Uterus (tissue), 2 donors: ENCODE measurements at regions not wholly inside any gene's neighbourhood (a gene's known extent, or its start where the extent isn't known, plus 50 kb on each side); places are given as distances from the start of the nearest gene placed in this dataset.

Source experiments
- POLR2A ChIP-seq, 2 donors: fragments of 450-650 bp; IDR thresholded peaks; one replicate each; pipeline ENCODE4 v1.6.1; 2016; ENCODE audit warnings: antibody characterized with exemption in 2 of 2, mild to moderate bottlenecking in 1 of 2, moderate library complexity in 1 of 2
- TF ChIP-seq, protein P1 (sequence below), 4 experiments: fragments of 200-600 bp in 2 of 4; fragments of 450-650 bp in 2 of 4; sonication (generic) in 2 of 4; IDR thresholded peaks; one replicate each; pipeline ENCODE4 v1.5.1; 2016 to 2019; ENCODE audit warnings: antibody characterized with exemption in 4 of 4, mild to moderate bottlenecking in 2 of 4, moderate library complexity in 1 of 4

DNA sequence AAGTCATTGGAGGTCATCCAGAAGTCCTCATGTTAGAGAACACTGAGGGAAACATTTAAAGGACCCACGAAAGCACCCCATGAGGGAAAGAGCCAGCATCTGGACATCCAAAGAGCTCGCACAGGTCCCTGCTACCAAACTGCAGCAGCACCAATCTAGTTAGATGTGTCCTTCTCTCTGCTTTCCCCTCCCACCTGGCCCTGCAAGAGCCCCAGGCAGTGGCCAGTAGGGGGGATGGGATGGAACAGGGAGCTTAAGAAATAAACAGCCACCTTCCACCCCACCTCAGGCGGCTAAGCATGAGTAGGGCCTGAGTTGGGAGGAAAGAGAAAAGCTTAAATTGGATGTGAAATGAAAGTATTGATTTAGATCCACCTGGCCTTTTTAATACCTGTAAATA lies 175.9 kb upstream of the KCND3 start:
- TF ChIP-seq, protein P1, sequence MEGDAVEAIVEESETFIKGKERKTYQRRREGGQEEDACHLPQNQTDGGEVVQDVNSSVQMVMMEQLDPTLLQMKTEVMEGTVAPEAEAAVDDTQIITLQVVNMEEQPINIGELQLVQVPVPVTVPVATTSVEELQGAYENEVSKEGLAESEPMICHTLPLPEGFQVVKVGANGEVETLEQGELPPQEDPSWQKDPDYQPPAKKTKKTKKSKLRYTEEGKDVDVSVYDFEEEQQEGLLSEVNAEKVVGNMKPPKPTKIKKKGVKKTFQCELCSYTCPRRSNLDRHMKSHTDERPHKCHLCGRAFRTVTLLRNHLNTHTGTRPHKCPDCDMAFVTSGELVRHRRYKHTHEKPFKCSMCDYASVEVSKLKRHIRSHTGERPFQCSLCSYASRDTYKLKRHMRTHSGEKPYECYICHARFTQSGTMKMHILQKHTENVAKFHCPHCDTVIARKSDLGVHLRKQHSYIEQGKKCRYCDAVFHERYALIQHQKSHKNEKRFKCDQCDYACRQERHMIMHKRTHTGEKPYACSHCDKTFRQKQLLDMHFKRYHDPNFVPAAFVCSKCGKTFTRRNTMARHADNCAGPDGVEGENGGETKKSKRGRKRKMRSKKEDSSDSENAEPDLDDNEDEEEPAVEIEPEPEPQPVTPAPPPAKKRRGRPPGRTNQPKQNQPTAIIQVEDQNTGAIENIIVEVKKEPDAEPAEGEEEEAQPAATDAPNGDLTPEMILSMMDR (IDR thresholded peaks at IDR 0.05): no peak
- TF ChIP-seq POLR2A (IDR thresholded peaks at IDR 0.05): no peak
